ENCODE measurements at regions not wholly inside any gene's neighbourhood (a gene's known extent, or its start where the extent isn't known, plus 50 kb on each side); places are given as distances from the start of the nearest gene placed in this dataset.

- no peak for TF ChIP-seq CTCF (IDR thresholded peaks at IDR 0.05; ENCODE audit: control insufficient read depth, insufficient read depth, low read depth, low read length, missing control alignments)
- H3K4me3 ChIP-seq (ENCODE audit: control insufficient read depth, low read depth, low read length), result no peak overlapping the region
- no peak for DNase-seq (ENCODE audit: low read depth)
Observed at GRCh38 chr10:125462845-125463244, 220.1 kb downstream of the TEX36 start.

- no peak for TF ChIP-seq CTCF (IDR thresholded peaks at IDR 0.05; ENCODE audit: control insufficient read depth, insufficient read depth, low read depth, low read length, missing control alignments)
Observed at GRCh38 chr10:125460326-125460725, 222.6 kb downstream of the TEX36 start.

GRCh38 chr10:125457406-125457805, 225.6 kb downstream of the TEX36 start:
- no peak for DNase-seq (ENCODE audit: low read depth)
- TF ChIP-seq CTCF (IDR thresholded peaks at IDR 0.05; ENCODE audit: control insufficient read depth, insufficient read depth, low read depth, low read length, missing control alignments), result no peak
- H3K4me3 ChIP-seq (ENCODE audit: control insufficient read depth, low read depth, low read length), result no peak overlapping the region

More at GRCh38 chr10:125460326-125460725, 222.6 kb downstream of the TEX36 start:
- DNase-seq (ENCODE audit: low read depth), result no peak
- no peak overlapping the region for H3K4me3 ChIP-seq (ENCODE audit: control insufficient read depth, low read depth, low read length)

GRCh38 chr10:125455855-125456254, 227.1 kb downstream of the TEX36 start:
- DNase-seq (ENCODE audit: low read depth), result no peak
- no peak overlapping the region for H3K4me3 ChIP-seq (ENCODE audit: control insufficient read depth, low read depth, low read length)
- no peak for TF ChIP-seq CTCF (IDR thresholded peaks at IDR 0.05; ENCODE audit: control insufficient read depth, insufficient read depth, low read depth, low read length, missing control alignments)

GRCh38 chr10:125455431-125455830, 227.5 kb downstream of the TEX36 start:
- DNase-seq (ENCODE audit: low read depth), result no peak
- TF ChIP-seq CTCF (IDR thresholded peaks at IDR 0.05; ENCODE audit: control insufficient read depth, insufficient read depth, low read depth, low read length, missing control alignments), result no peak

GRCh38 chr10:125451319-125451718, 231.6 kb downstream of the TEX36 start:
- DNase-seq (ENCODE audit: low read depth), result no peak
- no peak overlapping the region for H3K4me3 ChIP-seq (ENCODE audit: control insufficient read depth, low read depth, low read length)
- TF ChIP-seq CTCF (IDR thresholded peaks at IDR 0.05; ENCODE audit: control insufficient read depth, insufficient read depth, low read depth, low read length, missing control alignments), result no peak

More at GRCh38 chr10:125455431-125455830, 227.5 kb downstream of the TEX36 start:
- no peak overlapping the region for H3K4me3 ChIP-seq (ENCODE audit: control insufficient read depth, low read depth, low read length)

GRCh38 chr10:125450218-125450617, 232.7 kb downstream of the TEX36 start:
- DNase-seq (ENCODE audit: low read depth), result no peak
- no peak for TF ChIP-seq CTCF (IDR thresholded peaks at IDR 0.05; ENCODE audit: control insufficient read depth, insufficient read depth, low read depth, low read length, missing control alignments)
- H3K4me3 ChIP-seq (ENCODE audit: control insufficient read depth, low read depth, low read length), result no peak overlapping the region

All from AG09309 (cell line).